RWPE1 (cell line): ENCODE measurements at regions not wholly inside any gene's neighbourhood (a gene's known extent, or its start where the extent isn't known, plus 50 kb on each side); places are given as distances from the start of the nearest gene placed in this dataset.

Experiments
- CTCF ChIA-PET: fragments of 350-600 bp; sonication (Branson Sonifier 250); formaldehyde crosslinking; extraction: SDS; loops from one replicate; lab custom pipeline; 2021; lab: Yijun Ruan, JAX
- POLR2A ChIA-PET: fragments of 400-600 bp; formaldehyde crosslinking; extraction: SDS; loops from one replicate; lab custom pipeline; 2020; ENCODE audit warnings: antibody characterized with exemption; ENCODE audit not compliant: low non-redundant PET; lab: Yijun Ruan, JAX
- DNase-seq: peaks from one replicate; pipeline ENCODE4 v3.0.0; 2012; ENCODE audit warnings: low spot score
- H3K27ac ChIP-seq: fragments of 450-650 bp; 2 replicates; pipeline ENCODE4 v1.5.1; 2017
- TF ChIP-seq, protein P1 (sequence below): fragments of 450-650 bp; conservative IDR thresholded peaks from 2 replicates; pipeline ENCODE4 v1.5.1; 2017; ENCODE audit warnings: low read depth, mild to moderate bottlenecking

DNA sequence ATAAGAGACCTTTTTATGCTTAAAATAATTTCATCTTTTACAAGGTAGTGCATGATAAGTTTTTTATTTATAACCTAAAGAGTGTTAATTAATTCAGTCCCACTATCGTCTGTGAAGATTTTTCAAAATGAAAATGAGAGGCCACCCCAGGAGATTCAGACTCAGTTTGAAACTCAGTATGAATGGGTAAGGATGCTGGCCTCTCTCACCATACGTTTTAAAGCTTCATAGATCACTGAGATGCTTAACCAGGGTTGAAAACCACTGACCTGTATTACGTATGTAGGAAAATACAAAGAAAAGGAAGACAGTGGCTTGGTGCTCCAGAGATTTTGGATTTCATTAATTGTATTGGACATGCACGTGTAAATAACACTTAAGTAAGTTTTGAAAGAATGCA, 278.7 kb downstream of the FSIP2 start:
- POLR2A ChIA-PET, result no interaction called here
- TF ChIP-seq, protein P1, sequence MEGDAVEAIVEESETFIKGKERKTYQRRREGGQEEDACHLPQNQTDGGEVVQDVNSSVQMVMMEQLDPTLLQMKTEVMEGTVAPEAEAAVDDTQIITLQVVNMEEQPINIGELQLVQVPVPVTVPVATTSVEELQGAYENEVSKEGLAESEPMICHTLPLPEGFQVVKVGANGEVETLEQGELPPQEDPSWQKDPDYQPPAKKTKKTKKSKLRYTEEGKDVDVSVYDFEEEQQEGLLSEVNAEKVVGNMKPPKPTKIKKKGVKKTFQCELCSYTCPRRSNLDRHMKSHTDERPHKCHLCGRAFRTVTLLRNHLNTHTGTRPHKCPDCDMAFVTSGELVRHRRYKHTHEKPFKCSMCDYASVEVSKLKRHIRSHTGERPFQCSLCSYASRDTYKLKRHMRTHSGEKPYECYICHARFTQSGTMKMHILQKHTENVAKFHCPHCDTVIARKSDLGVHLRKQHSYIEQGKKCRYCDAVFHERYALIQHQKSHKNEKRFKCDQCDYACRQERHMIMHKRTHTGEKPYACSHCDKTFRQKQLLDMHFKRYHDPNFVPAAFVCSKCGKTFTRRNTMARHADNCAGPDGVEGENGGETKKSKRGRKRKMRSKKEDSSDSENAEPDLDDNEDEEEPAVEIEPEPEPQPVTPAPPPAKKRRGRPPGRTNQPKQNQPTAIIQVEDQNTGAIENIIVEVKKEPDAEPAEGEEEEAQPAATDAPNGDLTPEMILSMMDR, result no peak
- H3K27ac ChIP-seq, result no peak overlapping the region
- CTCF ChIA-PET, result interaction anchor here (0.6 kb wide), 1 partner anchor 83 kb away, joined by 3 read pairs; no protein-coding TSS in a partner anchor
- no peak for DNase-seq

DNA sequence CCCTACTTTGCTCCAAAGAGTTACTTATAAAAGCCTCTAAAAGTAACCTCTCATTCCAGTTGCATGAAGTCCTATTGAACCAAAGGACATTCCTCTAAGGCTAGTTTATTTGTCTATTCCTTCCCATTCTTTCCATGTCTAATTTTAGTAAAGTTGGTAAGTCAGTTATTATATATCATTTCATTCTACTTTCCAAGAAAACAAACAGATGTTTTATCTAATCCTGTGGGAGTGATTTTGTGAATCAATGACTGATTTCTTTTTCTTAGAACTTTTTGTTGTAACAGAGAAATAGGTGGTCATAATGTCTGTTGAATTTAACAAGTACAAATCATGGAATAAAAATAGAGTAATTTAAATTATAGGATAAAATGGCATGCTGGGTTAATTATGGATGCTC, 286.3 kb downstream of the FSIP2 start:
- no peak overlapping the region for H3K27ac ChIP-seq
- CTCF ChIA-PET, result no interaction called here
- TF ChIP-seq, protein P1, result no peak
- POLR2A ChIA-PET, result no interaction called here
- DNase-seq, result no peak

DNA sequence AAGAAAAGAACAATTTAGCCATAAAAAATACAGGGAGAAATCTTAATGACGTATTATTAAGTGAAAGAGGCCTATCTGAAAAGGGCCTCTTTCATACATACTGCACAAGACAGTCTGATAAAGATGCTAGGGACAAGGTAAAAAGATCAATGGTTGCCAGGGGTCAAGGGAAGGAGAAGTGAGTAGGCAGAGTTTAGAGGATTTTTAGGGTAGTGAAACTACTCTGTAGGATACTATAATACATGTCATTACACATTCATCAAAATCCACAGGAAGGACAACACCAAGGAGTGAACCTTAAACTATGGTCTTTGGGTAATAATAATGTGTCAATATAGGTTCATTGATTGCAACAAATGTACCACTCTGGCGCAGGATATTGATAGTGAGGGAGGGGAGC, 289.3 kb downstream of the FSIP2 start:
- TF ChIP-seq, protein P1, result no peak
- ChIA-PET CTCF (no interaction called here), POLR2A (no interaction called here)
- H3K27ac ChIP-seq, result no peak overlapping the region
- DNase-seq, result no peak

DNA sequence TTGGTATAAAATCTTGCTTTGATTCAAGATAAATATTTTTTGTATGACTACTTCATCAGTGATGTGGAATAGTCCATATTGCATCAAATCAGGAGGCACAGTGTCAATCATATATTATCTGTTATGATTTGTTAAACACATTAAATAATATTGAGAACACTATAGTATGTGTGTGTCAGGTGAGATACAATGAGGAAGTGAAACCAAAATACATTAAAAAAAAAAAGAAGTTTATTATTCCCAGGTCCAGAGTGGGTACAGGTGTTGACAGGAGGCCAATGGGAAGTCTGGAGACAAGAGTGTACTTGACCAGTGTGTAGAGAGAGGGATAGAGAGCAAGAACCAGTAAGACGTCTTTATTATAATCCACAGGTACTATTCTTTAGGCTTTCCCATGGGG, 292.6 kb downstream of the FSIP2 start:
- TF ChIP-seq, protein P1, result no peak
- POLR2A ChIA-PET, result no interaction called here
- H3K27ac ChIP-seq, result no peak overlapping the region
- no peak for DNase-seq
- CTCF ChIA-PET, result no interaction called here

DNA sequence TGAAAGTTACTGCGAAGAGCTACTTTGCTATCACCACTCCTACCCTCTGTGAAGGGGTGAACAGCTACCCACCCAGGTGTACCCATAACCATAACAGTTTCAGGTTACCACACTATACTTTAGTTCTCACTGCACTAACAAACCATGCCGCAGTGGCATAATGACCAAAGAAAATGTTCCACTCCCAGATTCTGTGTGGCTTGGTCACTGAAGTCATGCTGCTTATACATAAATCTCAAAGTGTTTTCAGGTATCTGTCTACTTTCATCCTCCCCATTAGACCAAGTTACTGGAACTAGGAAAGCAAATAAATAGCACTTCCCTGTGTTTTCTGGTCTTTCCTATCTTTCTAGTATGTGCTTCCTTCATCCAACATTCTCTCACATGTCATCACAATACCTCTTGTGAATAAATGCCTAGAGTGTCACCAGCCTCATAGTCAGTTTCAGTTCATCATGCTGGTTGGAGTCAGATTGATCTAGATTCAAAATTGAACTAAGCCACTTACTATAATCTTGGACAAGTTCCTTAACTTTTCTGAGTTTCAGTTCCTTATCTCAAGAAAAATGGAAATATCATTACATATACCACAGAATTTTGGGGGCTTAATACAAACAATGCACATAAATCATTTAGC, 293.6 kb downstream of the FSIP2 start:
- ChIA-PET CTCF (no interaction called here), POLR2A (no interaction called here)
- no peak for DNase-seq
- H3K27ac ChIP-seq, result no peak overlapping the region
- TF ChIP-seq, protein P1, result no peak

DNA sequence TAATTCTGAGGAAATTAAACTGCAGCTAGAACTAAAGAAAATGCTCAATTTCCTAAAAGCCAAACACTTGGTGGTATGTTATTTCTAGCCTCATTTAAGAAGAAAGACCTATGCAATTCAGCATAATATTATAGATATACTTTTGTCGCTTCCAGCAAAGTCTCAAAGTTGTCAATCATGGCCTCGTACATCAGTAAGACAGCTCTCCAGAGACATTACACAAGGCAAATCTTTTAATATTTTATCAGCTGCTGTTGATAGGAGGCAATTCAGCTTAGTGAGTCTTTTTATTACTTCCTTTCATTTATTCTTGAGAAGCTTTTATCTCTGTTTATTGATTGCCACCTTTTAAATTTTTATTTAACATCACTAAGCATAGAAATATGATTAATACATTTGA, 294.3 kb downstream of the FSIP2 start:
- POLR2A ChIA-PET, result no interaction called here
- TF ChIP-seq, protein P1, result no peak
- H3K27ac ChIP-seq, result no peak overlapping the region
- CTCF ChIA-PET, result no interaction called here
- no peak for DNase-seq
